K562 (cell line): ENCODE measurements at regions not wholly inside any gene's neighbourhood (a gene's known extent, or its start where the extent isn't known, plus 50 kb on each side); places are given as distances from the start of the nearest gene placed in this dataset.

Experiments
- ATAC-seq: fragments of 200-7000 bp; cut with Tn5 transposase; 3 replicates; pipeline ENCODE4 v1.9.1; 2020; ENCODE audit warnings: moderate library complexity
- BruUV-seq: library from RNA; stranded (reverse); fragments of 400-500 nt; replicated peaks from 2 replicates; lab custom pipeline; 2021; lab: Mats Ljungman, UMichigan
- CTCF ChIA-PET: fragments of 300-600 bp; formaldehyde crosslinking; extraction: SDS; loops from one replicate; lab custom pipeline; 2021; ENCODE audit warnings: low intra/inter-chr PET ratio; lab: Yijun Ruan, JAX
- POLR2A ChIA-PET: fragments of 300-600, 350-650 bp; sonication (Branson Sonifier 250); formaldehyde crosslinking; extraction: SDS; loops from one replicate; lab custom pipeline; 2021; ENCODE audit warnings: antibody characterized with exemption, inconsistent platforms; lab: Yijun Ruan, JAX
- DNase-seq, 4 experiments: peaks; one replicate each; pipeline versions ENCODE4 v3.0.0 to v3.0.0-alpha.2; 2011 to 2018; ENCODE audit warnings: low spot score in 3 of 4, mixed read lengths in 3 of 4; ENCODE audit errors: extremely low read depth in 1 of 4
- FAIRE-seq: peaks from 2 replicates; lab custom pipeline; 2011; peaks lifted over from hg19 to GRCh38; lab: Jason Lieb, UNC
- H2AFZ ChIP-seq: 2 replicates; pipeline ENCODE4 v1.6.0; 2011; ENCODE audit warnings: low read depth, low read length, control low read depth, inconsistent platforms
- H3K27ac ChIP-seq: fragments of 200-600 bp; 3 replicates; pipeline ENCODE4 v1.8.0; 2011; ENCODE audit warnings: low read depth, mild to moderate bottlenecking, control low read depth, inconsistent platforms, low read length, moderate library complexity, mixed read lengths; ENCODE audit errors: extremely low read depth
- H3K27me3 ChIP-seq, 2 experiments: fragments of 300-600 bp in 1 of 2; 2 replicates in 1 of 2; 3 replicates in 1 of 2; pipeline versions ENCODE4 v1.6.0 to v1.8.0; 2011; ENCODE audit warnings: inconsistent platforms in 2 of 2, low read length in 2 of 2, mild to moderate bottlenecking in 1 of 2, mixed read lengths in 1 of 2, moderate library complexity in 1 of 2; ENCODE audit not compliant: control insufficient read depth in 2 of 2, insufficient read depth in 2 of 2
- H3K36me3 ChIP-seq: fragments of 300-600 bp; 3 replicates; pipeline ENCODE4 v1.8.0; 2011; ENCODE audit warnings: mild to moderate bottlenecking, low read length, inconsistent platforms; ENCODE audit not compliant: control insufficient read depth, insufficient read depth
- H3K4me1 ChIP-seq, 2 experiments: fragments of 200-600 bp in 1 of 2; replicated peaks in 1 of 2; 2 replicates in 1 of 2; 3 replicates in 1 of 2; pipeline versions ENCODE4 v1.5.1 to v1.8.0; 2011; ENCODE audit warnings: inconsistent platforms in 2 of 2, low read length in 2 of 2, mild to moderate bottlenecking in 1 of 2, mixed read lengths in 1 of 2, moderate library complexity in 1 of 2; ENCODE audit not compliant: control insufficient read depth in 2 of 2, insufficient read depth in 2 of 2
- H3K4me2 ChIP-seq: 2 replicates; pipeline ENCODE4 v1.6.1; 2011; ENCODE audit warnings: low read length, control low read depth, inconsistent platforms, mixed read lengths; ENCODE audit not compliant: insufficient read depth
- H3K4me3 ChIP-seq: fragments of 200-600 bp; sonication (generic), shearing (Covaris generic); 2 replicates; pipeline ENCODE4 v1.5.1; 2016; ENCODE audit warnings: control low read depth, inconsistent platforms
- H3K79me2 ChIP-seq: fragments of 200-600 bp; 3 replicates; pipeline ENCODE4 v1.8.0; 2011; ENCODE audit warnings: low read length, inconsistent platforms; ENCODE audit not compliant: control insufficient read depth, insufficient read depth
- H3K9ac ChIP-seq, 2 experiments: 2 replicates each; pipeline versions ENCODE4 v1.6.0 to v1.6.1; 2011; ENCODE audit warnings: low read depth in 2 of 2, low read length in 2 of 2, control low read depth in 1 of 2, inconsistent platforms in 1 of 2, mild to moderate bottlenecking in 1 of 2, mixed read lengths in 1 of 2; ENCODE audit not compliant: insufficient read depth in 1 of 2
- H3K9me1 ChIP-seq: one replicate; pipeline ENCODE4 v1.6.0; 2011; ENCODE audit warnings: inconsistent platforms, mild to moderate bottlenecking, low read length, moderate library complexity; ENCODE audit not compliant: control insufficient read depth, insufficient read depth
- H3K9me3 ChIP-seq: replicated peaks from 2 replicates; pipeline ENCODE4 v1.5.1; 2011; ENCODE audit warnings: low read depth, low read length, inconsistent platforms; ENCODE audit not compliant: control insufficient read depth, insufficient read depth
- H4K20me1 ChIP-seq: replicated peaks from 2 replicates; pipeline ENCODE4 v1.6.1; 2011; ENCODE audit warnings: low read length, inconsistent platforms, mixed read lengths; ENCODE audit not compliant: control insufficient read depth, insufficient read depth
- CTCF ChIP-seq, 3 experiments: IDR thresholded peaks in 2 of 3; conservative IDR thresholded peaks in 1 of 3; 2 replicates each; pipeline ENCODE4 v1.5.1; 2011 to 2012; ENCODE audit warnings: low read length in 3 of 3, mild to moderate bottlenecking in 3 of 3, control low read depth in 2 of 3, improper control_type of control experiment in 1 of 3, inconsistent platforms in 1 of 3, low read depth in 1 of 3, mixed read lengths in 1 of 3, moderate library complexity in 1 of 3; ENCODE audit not compliant: insufficient read depth in 2 of 3
- FOXA3 ChIP-seq, 2 experiments: fragments of 450-650 bp in 1 of 2; sonication (generic) in 1 of 2; formaldehyde crosslinking; IDR thresholded peaks in 1 of 2; conservative IDR thresholded peaks in 1 of 2; 2 replicates each; pipeline versions ENCODE4 v1.4.0 to v1.8.0; 2020 to 2022; ENCODE audit warnings: mild to moderate bottlenecking in 2 of 2, missing genetic modification reagents in 1 of 2
- GABPB1 ChIP-seq: sonication (generic); formaldehyde crosslinking; IDR thresholded peaks from 2 replicates; pipeline ENCODE4 v1.8.0; 2022; ENCODE audit warnings: mild to moderate bottlenecking, missing genetic modification reagents
- HNRNPH1 ChIP-seq: fragments of 200-400 bp; formaldehyde crosslinking; optimal IDR thresholded peaks from 2 replicates; pipeline ENCODE3; 2017; ENCODE audit warnings: low read depth, mild to moderate bottlenecking, low read length, moderate library complexity
- HOMEZ ChIP-seq: fragments of 250-450 bp; sonication (Bioruptor Pico); IDR thresholded peaks from 2 replicates; pipeline ENCODE4 v1.4.0; 2020; ENCODE audit warnings: mild to moderate bottlenecking, moderate library complexity
- KAT7 ChIP-seq: sonication (generic); formaldehyde crosslinking; IDR thresholded peaks from 2 replicates; pipeline ENCODE4 v1.8.0; 2022; ENCODE audit warnings: missing genetic modification reagents, mild to moderate bottlenecking, borderline replicate concordance
- MAFF ChIP-seq: IDR thresholded peaks from 2 replicates; pipeline ENCODE4 v1.6.1; 2012; ENCODE audit warnings: low read length, improper control_type of control experiment
- PKNOX1 ChIP-seq: fragments of 450-650 bp; IDR thresholded peaks from 2 replicates; pipeline ENCODE4 v1.6.1; 2016
- SAFB ChIP-seq: fragments of 200-400 bp; formaldehyde crosslinking; IDR thresholded peaks from 2 replicates; pipeline ENCODE4 v1.6.1; 2017; ENCODE audit warnings: low read depth, low read length, borderline replicate concordance
- U2AF2 ChIP-seq: fragments of 200-400 bp; formaldehyde crosslinking; optimal IDR thresholded peaks from 2 replicates; pipeline ENCODE3; 2017; ENCODE audit warnings: low read depth, mild to moderate bottlenecking, low read length
- ZBTB43 ChIP-seq: sonication (generic); formaldehyde crosslinking; IDR thresholded peaks from 2 replicates; pipeline ENCODE4 v1.8.0; 2023; ENCODE audit warnings: mild to moderate bottlenecking, missing genetic modification reagents
- ZNF282 ChIP-seq: sonication (generic); formaldehyde crosslinking; IDR thresholded peaks from 2 replicates; pipeline ENCODE4 v1.8.1; 2023; ENCODE audit warnings: missing genetic modification reagents
- ZNF445 ChIP-seq: fragments of 250-450 bp; sonication (Bioruptor Pico); IDR thresholded peaks from 2 replicates; pipeline ENCODE4 v1.4.0; 2020; ENCODE audit warnings: low read depth, mild to moderate bottlenecking, moderate library complexity
- ZSCAN32 ChIP-seq: fragments of 450-650 bp; formaldehyde crosslinking; IDR thresholded peaks from 2 replicates; pipeline ENCODE4 v1.4.0; 2020; ENCODE audit warnings: mild to moderate bottlenecking, moderate library complexity
- WGBS: fragments of 100-300 bp; shearing (Covaris generic); methylation state at CpG from one replicate; pipeline ENCODE4 v1.1.6; 2016; ENCODE audit warnings: low coverage, mixed read lengths; ENCODE audit not compliant: insufficient coverage; ENCODE audit errors: missing lambda C conversion rate; 5-methylcytosine and 5-hydroxymethylcytosine counted together
- in situ Hi-C: fragments of 300-500 bp; cut with MboI; formaldehyde crosslinking; loops from 4 replicates; pipeline ENCODE4 v1.15.0; 2018; ENCODE audit warnings: inconsistent platforms, mixed read lengths
- intact Hi-C: fragments of 100-400 bp; cut with micrococcal nuclease; formaldehyde crosslinking; loops from 2 replicates; pipeline ENCODE4 v1.14.2; 2022

- TF ChIP-seq KAT7 (CRISPR knock-in tag): no peak
- no peak for TF ChIP-seq ZNF445 (CRISPR knock-in tag)
- TF ChIP-seq U2AF2: no peak
- TF ChIP-seq SAFB: no peak
- peak; percentile 78 for TF ChIP-seq PKNOX1
- TF ChIP-seq FOXA3 (CRISPR knock-in tag; conservative IDR thresholded peaks at IDR 0.05 in 1 of 2, IDR thresholded peaks at IDR 0.05 in 1 of 2): no peak
Measured at GRCh38 chr3:106130384-106131198, 261.8 kb upstream of the CBLB start (continued).

- WGBS: 91% methylated on average over 17 of the region's 26 CpGs
- ChIA-PET POLR2A (no interaction called here), CTCF (no interaction called here)
- DNase-seq (no peak), FAIRE-seq (no peak), ATAC-seq (no peak)
- Histone ChIP-seq H3K9me1 (no peaks in the 10 kb centered on the region), H4K20me1 (no peaks in the 10 kb centered on the region), H3K27ac (no peak overlapping the region), H3K9ac (no peak overlapping the region), H3K4me3 (no peak overlapping the region), H3K4me1 (peaks cover 3 to 20% of the 10 kb centered on the region in 2 experiments), H3K79me2 (no peaks in the 10 kb centered on the region), H3K27me3 (no peaks in the 10 kb centered on the region), H3K36me3 (no peaks in the 10 kb centered on the region), H3K4me2 (no peak overlapping the region), H2AFZ (no peak overlapping the region), H3K9me3 (0 out of 2 replicates have a peak, but pooled peaks cover 2% of the 10 kb centered on the region)
- intact Hi-C loops: loop anchor here (10.0 kb wide), 1 partner anchor 69 kb away; no protein-coding TSS in a partner anchor
- BruUV-seq: no TSS peak
- in situ Hi-C loops: no loop called here
- TF ChIP-seq ZSCAN32 (CRISPR knock-in tag): no peak
- no peak for TF ChIP-seq GABPB1 (CRISPR knock-in tag)
- TF ChIP-seq HNRNPH1: no peak
- TF ChIP-seq ZBTB43 (CRISPR knock-in tag): no peak
- TF ChIP-seq HOMEZ (CRISPR knock-in tag): no peak
- TF ChIP-seq MAFF: no peak
- no peak for TF ChIP-seq ZNF282 (CRISPR knock-in tag)
- no peak for TF ChIP-seq CTCF (IDR thresholded peaks at IDR 0.05 in 2 of 3, conservative IDR thresholded peaks at IDR 0.05 in 1 of 3; ENCODE audit: insufficient read depth in 2 of 3, low read depth in 1 of 3, low read length in 3 of 3)
Measured at GRCh38 chr3:106135451-106136160, 266.8 kb upstream of the CBLB start.
